ENCODE measurements at regions not wholly inside any gene's neighbourhood (a gene's known extent, or its start where the extent isn't known, plus 50 kb on each side); places are given as distances from the start of the nearest gene placed in this dataset.

GRCh38 chr4:45410701-45411210 is 684.4 kb upstream of the GNPDA2 start:
- no peak for DNase-seq (ENCODE audit: low spot score)
- Histone ChIP-seq H3K27me3 (no peaks in the 10 kb centered on the region), H3K4me1 (no peaks in the 10 kb centered on the region), H3K4me3 (no peak overlapping the region), H3K27ac (no peak overlapping the region), H3K9me3 (no peaks in the 10 kb centered on the region), H3K36me3 (no peaks in the 10 kb centered on the region)
- no peak for TF ChIP-seq CTCF (IDR thresholded peaks at IDR 0.05)

- no peak for DNase-seq (ENCODE audit: low spot score)
- no peak overlapping the region for H3K4me3 ChIP-seq
- no peak for TF ChIP-seq CTCF (IDR thresholded peaks at IDR 0.05)
- H3K36me3 ChIP-seq, result no peaks in the 10 kb centered on the region
- no peak overlapping the region for H3K27ac ChIP-seq
- no peaks in the 10 kb centered on the region for H3K27me3 ChIP-seq
- H3K9me3 ChIP-seq, result no peaks in the 10 kb centered on the region
- H3K4me1 ChIP-seq, result no peaks in the 10 kb centered on the region
These were observed 683.2 kb upstream of the GNPDA2 start for GRCh38 chr4:45409536-45409935.

DNA sequence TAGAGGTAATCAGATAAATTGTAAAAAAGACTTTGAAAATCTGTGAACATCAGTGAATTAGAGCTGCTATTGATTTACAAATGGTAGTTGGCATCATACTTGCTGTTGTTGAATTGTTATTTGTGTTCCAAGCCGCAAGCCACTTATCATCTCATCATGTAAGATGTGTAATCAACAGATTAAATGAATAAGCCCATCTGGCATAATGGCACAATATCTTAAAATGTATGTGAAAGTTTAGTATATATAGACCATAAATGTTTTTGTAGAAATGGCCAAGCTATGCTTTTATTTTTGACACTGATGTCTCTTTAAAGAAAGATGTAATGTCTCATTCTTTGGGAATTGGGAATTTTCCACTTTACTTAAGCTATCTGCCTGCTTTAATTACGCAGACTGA is 682.6 kb upstream of the GNPDA2 start:
- Histone ChIP-seq H3K4me3 (no peak overlapping the region), H3K4me1 (no peaks in the 10 kb centered on the region), H3K27ac (no peak overlapping the region), H3K27me3 (no peaks in the 10 kb centered on the region), H3K36me3 (no peaks in the 10 kb centered on the region), H3K9me3 (no peaks in the 10 kb centered on the region)
- no peak for TF ChIP-seq CTCF (IDR thresholded peaks at IDR 0.05)
- no peak for DNase-seq (ENCODE audit: low spot score)

GRCh38 chr4:45399116-45399515 is 672.8 kb upstream of the GNPDA2 start:
- no peak for TF ChIP-seq CTCF (IDR thresholded peaks at IDR 0.05)

DNA sequence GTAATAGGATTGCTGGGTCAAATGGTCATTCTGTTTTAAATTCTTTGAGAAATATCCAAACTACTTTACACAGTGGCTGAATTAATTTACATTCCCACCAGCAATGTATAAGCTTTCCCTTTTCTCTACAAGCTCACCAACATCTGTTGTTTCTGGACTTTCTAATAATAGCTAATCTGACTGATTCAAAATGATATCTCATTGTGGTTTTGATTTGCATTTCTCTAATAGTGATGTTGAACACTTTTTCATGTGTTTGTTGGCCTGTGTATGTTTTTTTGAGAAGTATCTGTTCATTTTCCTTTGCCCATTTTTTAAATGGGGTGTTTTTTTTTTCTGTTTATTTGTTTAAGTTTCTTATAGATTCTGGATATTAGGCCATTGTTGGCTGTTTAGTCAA is 659.0 kb upstream of the GNPDA2 start:
- H3K4me3 ChIP-seq, result no peak overlapping the region
- H3K4me1 ChIP-seq, result no peaks in the 10 kb centered on the region
- no peak for DNase-seq (ENCODE audit: low spot score)
- no peak for TF ChIP-seq CTCF (IDR thresholded peaks at IDR 0.05)
- no peak overlapping the region for H3K27ac ChIP-seq
- no peaks in the 10 kb centered on the region for H3K27me3 ChIP-seq
- H3K36me3 ChIP-seq, result no peaks in the 10 kb centered on the region
- no peaks in the 10 kb centered on the region for H3K9me3 ChIP-seq

More at GRCh38 chr4:45399116-45399515, 672.8 kb upstream of the GNPDA2 start:
- Histone ChIP-seq H3K9me3 (peaks cover 0 to 13% of the 10 kb centered on the region in 2 donors), H3K27ac (no peak overlapping the region), H3K4me3 (no peak overlapping the region), H3K36me3 (no peaks in the 10 kb centered on the region), H3K27me3 (no peaks in the 10 kb centered on the region), H3K4me1 (no peaks in the 10 kb centered on the region)
- no peak for DNase-seq (ENCODE audit: low spot score)

GRCh38 chr4:45370408-45370807 is 644.1 kb upstream of the GNPDA2 start:
- DNase-seq (ENCODE audit: low spot score), result no peak

More at GRCh38 chr4:45370408-45370807, 644.1 kb upstream of the GNPDA2 start:
- no peaks in the 10 kb centered on the region for H3K9me3 ChIP-seq
- TF ChIP-seq CTCF (IDR thresholded peaks at IDR 0.05), result no peak
- H3K4me3 ChIP-seq, result no peak overlapping the region
- H3K27me3 ChIP-seq, result no peaks in the 10 kb centered on the region
- no peak overlapping the region for H3K27ac ChIP-seq
- no peaks in the 10 kb centered on the region for H3K36me3 ChIP-seq
- H3K4me1 ChIP-seq, result no peaks in the 10 kb centered on the region
